GM18502 (cell line): ENCODE measurements at regions not wholly inside any gene's neighbourhood (a gene's known extent, or its start where the extent isn't known, plus 50 kb on each side); places are given as distances from the start of the nearest gene placed in this dataset.
"Not testable (repeated sequence)": the region's sequence is repeated elsewhere in the genome, so short reads cannot be mapped to it uniquely, and the experiment has no call there.

ENCODE experiments used
- ATAC-seq: cut with Tn5 transposase; IDR thresholded peaks from one replicate; pipeline ENCODE4 v1.9.1; 2021; ENCODE audit warnings: mild to moderate bottlenecking; ENCODE audit not compliant: unreplicated experiment, poor library complexity

DNA sequence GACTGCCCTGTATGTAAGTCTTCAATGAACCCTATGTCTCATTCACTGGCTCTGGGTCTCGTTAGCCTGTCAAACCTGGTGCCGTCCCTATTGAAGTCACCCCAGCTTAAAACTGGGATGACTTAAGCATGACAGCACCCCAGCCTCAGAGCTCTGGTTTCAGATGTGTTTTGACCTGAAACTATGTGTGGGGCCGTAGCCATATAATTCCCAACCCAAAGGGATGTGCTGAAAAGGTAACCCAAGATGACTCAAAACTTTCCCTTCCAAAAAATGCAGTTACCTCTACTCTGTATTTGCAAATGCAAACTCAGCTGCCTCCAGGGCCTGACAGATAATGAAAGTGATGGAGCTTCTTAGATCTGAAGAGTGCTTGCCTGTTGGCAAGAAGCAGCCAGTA lies 478.3 kb upstream of the ERCC4 start:
- peak; percentile 42 for ATAC-seq

DNA sequence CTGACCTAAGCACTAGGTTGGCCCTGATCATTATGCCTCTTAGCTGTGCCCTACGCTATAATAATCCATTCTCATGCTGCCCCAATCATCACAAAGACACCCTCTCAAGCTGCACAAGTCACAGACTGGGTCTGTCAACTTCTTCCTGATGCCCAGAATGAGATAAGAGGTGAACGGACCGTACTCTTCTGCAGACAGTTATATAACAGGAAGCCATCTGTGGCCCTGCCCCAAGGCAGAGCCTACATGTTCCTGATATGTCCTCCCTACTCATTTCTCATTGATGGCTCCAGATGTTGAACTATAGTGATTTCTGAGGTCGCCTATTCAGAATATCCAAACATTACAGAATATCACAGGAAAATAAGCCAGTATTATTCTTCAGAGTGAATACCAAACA lies 471.6 kb upstream of the ERCC4 start:
- ATAC-seq: no peak

- ATAC-seq: no peak
These were observed 466.6 kb upstream of the ERCC4 start for GRCh38 chr16:13453325-13453724.

DNA sequence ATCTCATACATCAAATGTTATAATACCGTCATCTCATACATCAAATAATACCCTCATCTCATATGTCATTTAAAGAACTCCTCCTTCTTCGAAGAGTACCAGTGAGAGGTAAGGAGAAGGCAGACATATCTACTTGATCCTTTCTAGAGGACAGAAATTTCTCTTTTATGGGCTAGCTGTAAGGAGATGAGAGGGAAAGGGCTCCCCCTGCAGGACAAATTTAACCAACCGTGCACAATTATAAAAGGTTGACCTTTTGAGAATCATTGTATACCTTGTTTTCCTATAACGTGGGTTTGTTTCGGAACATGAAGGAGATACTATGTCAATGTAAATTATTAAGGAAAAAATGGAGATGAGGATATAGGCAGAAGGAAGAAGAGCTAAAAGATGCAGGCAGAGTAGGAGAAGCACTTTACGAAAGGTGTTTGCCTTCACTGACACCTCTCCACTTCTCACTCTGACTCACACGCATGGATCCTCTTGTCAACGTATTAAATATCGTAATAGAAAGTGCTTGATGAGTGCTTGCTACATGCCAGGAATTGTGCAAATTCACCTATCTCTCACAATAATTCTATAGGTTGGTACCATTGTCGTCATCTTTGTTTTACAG lies 465.9 kb upstream of the ERCC4 start:
- ATAC-seq: no peak

- no peak for ATAC-seq
These were observed 456.3 kb upstream of the ERCC4 start for GRCh38 chr16:13463619-13464018.

- no peak for ATAC-seq
These were observed 448.9 kb upstream of the ERCC4 start for GRCh38 chr16:13471036-13471435.

DNA sequence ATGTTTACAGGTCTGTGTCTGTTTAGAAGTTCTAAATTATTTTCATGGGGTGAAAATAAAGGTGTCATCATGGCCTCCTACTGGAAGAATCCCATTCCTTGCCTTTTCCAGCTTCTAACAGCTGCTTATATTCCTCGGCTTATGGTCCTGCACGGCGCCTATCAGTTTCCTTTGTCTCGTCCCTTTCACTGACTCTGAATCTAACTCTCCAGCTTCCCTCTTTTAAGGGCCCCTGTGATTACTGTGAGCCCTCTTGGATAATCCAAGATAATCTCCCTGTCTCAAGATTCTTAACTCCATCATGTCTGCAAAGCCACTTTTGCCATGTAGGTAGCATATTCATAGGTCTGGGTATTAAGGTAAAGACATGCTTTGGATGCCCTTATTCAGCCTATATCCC lies 441.0 kb upstream of the ERCC4 start:
- ATAC-seq: no peak

DNA sequence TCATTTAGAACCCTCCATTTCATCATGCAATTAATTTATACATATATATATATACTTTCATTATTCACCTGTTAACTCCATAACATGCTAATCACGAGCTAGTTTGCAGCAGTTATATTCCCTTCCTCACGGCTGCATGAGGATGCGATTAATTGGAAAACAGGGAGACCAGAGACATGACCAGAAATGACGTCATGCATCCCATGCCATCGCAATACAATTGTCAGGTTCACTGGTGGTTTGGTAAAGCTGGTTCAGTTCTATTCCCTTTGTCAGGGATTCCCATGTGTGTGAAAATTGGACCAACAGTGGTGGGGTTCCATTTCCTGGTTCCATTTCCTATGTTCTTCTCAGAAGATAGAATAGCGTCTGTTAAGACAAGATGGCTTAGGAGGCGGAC lies 440.4 kb upstream of the ERCC4 start:
- no peak for ATAC-seq

DNA sequence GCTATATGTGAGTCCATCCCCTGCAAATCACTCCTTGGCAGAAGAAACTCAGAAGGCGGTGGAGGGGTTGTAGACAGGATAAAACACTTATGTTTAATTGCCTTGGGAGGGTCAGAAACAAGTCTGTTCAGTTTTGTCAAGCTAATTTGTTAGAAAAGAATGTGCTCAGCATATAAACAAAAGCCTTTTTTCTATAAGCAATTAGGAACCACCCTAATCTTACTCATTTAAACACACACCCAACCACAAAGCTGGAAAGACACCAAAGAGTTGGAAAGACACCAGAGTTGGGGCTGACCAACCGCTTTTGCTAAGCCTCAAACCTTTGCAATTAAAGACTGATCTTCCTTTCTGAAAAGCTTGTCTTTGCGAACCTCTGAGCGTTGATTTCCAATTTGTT lies 439.2 kb upstream of the ERCC4 start:
- no peak for ATAC-seq

GRCh38 chr16:13483121-13483520 lies 436.8 kb upstream of the ERCC4 start:
- no peak for ATAC-seq

GRCh38 chr16:13489416-13489815 lies 430.5 kb upstream of the ERCC4 start:
- ATAC-seq: not testable (repeated sequence)

- no peak for ATAC-seq
These were observed 427.9 kb upstream of the ERCC4 start for GRCh38 chr16:13492046-13492445.

DNA sequence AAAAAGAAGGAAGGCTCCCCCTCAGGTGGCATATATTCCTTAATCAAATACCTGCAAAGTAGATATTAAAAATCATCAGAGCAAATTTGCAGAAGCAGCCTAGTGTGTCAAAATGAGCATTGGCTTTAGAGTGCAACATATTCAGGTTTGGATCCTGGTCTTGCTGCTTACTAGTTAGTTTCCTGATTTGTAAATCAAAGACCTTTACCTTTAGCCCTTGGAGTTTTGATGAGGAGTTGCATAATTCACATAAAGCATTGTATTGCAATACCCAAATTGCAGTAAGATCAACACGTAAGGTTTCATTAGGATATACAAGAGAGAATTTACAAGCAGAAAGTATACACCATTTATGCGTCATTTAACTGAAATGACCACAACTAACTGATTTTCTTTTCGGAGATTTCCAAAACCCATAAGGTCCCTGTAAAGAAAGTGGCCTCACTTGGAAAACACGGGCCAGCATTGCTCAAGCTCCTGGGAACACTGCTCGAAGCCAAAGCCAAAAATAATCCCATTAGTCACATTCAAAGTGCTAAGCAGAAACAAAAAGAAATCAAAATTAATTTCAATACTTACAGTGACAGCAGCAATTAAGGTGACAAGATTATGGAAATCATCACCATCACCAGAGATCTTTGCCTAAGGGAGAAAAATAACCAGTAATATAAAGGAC lies 415.9 kb upstream of the ERCC4 start:
- ATAC-seq: no peak

- ATAC-seq: no peak
These were observed 412.4 kb upstream of the ERCC4 start for GRCh38 chr16:13507530-13507929.

DNA sequence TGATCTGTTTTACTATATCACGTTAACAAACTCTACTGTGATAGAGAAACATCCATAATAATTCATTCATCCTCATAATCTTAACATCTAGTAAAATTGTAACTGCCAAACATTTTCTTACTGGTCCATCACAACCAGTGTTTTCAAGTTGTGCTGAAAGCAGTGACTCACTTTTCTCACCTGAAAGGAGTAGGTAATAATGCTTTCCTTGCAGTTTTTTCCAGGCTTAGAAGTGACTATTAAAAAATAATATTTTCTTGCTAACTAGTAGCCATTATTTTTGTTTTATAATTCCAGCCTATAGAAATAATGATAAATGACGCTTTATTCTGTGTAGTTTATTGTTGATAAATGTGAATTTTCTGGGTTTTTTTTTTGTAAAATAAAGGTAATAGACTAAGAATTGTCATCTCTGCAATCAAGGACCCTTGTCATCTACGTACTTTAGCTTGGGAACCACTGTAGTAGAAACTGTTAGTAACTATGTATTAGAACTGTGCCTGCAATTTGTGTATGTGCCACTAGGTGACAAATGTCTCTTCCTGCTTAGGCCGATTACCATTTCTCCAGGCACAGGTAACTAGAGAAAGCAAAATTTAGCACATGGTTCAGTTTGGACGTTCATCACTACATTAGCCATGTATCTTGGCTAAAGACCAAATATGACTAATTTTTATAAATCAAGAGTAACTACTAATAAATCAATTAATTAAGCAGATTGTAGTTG lies 409.4 kb upstream of the ERCC4 start:
- no peak for ATAC-seq

- no peak for ATAC-seq
These were observed 402.1 kb upstream of the ERCC4 start for GRCh38 chr16:13517841-13518240.

GRCh38 chr16:13519871-13520270 lies 400.1 kb upstream of the ERCC4 start:
- no peak for ATAC-seq

DNA sequence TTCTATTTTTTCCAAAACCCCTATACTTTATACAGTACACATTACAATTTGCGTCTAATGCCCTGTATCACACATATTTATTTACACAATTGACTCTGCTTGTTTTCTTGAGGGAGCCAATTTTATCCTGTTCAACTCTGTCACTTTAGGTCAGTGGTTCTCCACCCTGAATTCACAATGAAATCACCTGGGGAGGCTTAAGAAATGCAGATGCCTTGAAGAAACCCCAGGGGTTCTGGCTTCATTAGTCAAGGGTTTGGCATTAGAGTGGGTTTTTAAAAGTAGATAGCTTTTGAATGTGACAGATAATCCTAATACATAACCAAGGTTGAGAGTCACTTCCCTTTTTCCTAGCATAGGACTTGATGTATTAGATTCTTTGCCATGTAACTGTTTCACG lies 398.6 kb upstream of the ERCC4 start:
- ATAC-seq: no peak

GRCh38 chr16:13527332-13527731 lies 392.6 kb upstream of the ERCC4 start:
- no peak for ATAC-seq

- no peak for ATAC-seq
These were observed 391.3 kb upstream of the ERCC4 start for GRCh38 chr16:13528691-13529090.

GRCh38 chr16:13529193-13529982 lies 390.6 kb upstream of the ERCC4 start:
- ATAC-seq: no peak
